ENCODE measurements at regions not wholly inside any gene's neighbourhood (a gene's known extent, or its start where the extent isn't known, plus 50 kb on each side); places are given as distances from the start of the nearest gene placed in this dataset.

GRCh38 chr13:31878955-31879354 lies 139.6 kb downstream of the RXFP2 start:
- TF ChIP-seq ZNF133 (tag by site-specific recombination; IDR thresholded peaks at IDR 0.05) (no peak), CTCF (tag by site-specific recombination; IDR thresholded peaks at IDR 0.05) (no peak), YY1 (tag by site-specific recombination; IDR thresholded peaks at IDR 0.05) (no peak), ZNF518A (tag by site-specific recombination; conservative IDR thresholded peaks at IDR 0.05; ENCODE audit: low read depth) (no peak), GFI1B (tag by site-specific recombination; IDR thresholded peaks at IDR 0.05) (no peak), ZNF639 (tag by site-specific recombination; IDR thresholded peaks at IDR 0.05) (no peak), ZEB2 (tag by site-specific recombination; IDR thresholded peaks at IDR 0.05) (no peak), ZFP69B (tag by site-specific recombination; IDR thresholded peaks at IDR 0.05) (no peak), ZBTB49 (tag by site-specific recombination; IDR thresholded peaks at IDR 0.05; ENCODE audit: low read depth) (no peak), ZNF416 (tag by site-specific recombination; IDR thresholded peaks at IDR 0.05) (no peak)
